Hepatic stellate cell (primary cell): ENCODE measurements at regions not wholly inside any gene's neighbourhood (a gene's known extent, or its start where the extent isn't known, plus 50 kb on each side); places are given as distances from the start of the nearest gene placed in this dataset.
A peak's percentile ranks its signal among the peaks of the same experiment; 100 is the strongest.
"Not testable (repeated sequence)": the region's sequence is repeated elsewhere in the genome, so short reads cannot be mapped to it uniquely, and the experiment has no call there.

ENCODE experiments used
- DNase-seq: peaks from one replicate; pipeline ENCODE4 v3.0.0; 2011; ENCODE audit warnings: low spot score

DNA sequence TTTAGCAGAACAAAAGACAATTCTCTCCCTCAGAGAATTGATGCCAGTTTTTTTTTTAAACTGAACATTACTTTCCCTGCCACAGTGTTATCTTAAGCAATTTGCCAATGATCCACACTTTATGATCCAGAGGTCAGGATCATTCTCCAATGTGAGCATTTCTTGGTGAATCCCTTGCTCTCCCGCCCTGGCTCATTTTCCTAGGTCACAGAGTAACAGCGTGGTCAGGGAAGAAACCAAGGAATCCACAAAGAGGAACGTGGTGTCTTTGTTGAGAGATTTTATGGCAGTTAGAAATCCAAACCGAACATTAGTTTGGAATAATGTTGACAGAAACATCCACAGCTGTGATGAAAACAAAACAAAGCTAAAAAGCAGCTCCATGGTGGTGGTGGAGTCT is 250.3 kb downstream of the TTC32 start:
- DNase-seq: no peak

DNA sequence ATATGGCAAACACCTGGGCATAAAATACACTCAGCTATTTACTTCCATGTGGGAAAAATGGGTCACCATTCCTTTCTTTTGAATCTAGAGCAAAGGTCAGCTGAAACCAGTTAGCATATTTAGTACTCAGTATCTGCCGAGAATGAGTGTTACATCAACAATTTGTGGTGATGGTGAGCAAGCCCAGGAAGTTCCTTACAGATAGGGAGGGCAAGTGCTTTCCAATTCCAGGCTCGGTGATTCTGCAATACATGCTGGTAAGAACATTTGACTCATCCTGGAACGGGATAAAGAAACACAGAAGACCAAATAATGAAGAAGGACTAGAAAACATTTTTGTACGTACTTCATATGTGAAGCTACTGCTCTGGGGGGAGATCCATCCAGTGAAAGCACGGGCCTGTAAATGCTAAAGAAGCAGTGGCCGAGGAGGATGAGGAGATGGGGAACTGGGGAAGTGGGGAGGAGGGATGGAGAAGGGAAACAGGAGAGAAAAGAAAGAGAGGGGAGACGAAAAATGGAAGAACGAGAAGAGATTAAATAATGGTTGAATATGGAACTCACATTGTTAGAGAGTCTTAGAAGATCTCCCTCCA is 251.9 kb downstream of the TTC32 start:
- DNase-seq: peak; percentile 78

DNA sequence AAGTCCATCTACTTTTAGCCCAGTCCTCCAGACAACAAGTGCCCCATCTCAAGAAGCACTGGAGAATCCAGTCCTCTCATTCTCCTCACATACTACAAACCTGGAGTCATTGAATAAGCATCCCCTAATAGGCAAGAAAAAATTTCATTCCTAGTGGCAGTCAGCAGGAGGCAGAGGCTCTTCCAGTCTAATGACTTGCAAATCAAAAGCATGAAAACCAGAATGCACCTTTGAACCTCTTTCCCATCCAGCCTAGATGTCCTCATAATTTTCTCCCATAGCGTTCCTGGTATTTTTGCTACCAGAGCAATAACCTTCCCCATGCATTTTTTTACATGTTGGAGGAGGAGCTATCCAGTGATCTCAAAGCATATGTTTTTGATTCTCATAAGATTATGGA is 252.6 kb downstream of the TTC32 start:
- no peak for DNase-seq

DNA sequence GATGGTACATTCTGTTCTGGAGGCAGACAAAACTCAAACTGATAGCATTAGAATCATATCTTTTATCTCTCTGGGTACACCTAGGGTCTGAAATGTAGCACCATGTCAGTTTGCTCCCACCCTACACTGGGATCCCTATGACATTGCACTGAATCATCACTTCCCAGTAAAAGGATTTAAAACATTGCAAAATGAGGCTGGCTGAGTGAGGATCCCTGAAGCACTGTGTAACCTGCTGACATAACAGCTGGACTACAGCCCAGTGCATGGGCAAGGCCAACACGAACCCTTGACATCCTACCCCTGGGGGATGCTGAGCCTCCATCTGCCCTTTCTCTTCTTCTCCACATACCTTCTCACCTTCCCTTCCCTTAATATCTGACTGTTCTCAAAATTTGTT is 253.2 kb downstream of the TTC32 start:
- peak; percentile 34 for DNase-seq

DNA sequence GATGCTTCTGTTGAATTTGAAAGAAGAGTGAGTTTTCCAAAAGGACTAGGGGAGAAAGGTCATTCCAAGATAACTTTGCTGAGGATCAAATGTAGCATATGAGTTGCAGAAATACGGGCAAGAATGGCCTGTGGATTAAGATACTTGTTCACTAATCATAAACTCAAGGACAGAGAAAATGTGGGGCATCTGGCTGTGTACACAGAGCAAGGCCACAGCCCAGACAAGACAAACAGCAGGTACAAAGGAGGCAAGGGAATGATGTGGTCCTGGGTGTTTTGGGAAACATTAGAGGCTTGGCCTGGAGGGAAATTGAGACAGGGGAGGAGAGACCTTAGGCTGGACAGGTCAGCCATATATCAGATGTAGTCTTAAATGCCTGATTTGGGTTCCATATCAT is 254.8 kb downstream of the TTC32 start:
- no peak for DNase-seq

DNA sequence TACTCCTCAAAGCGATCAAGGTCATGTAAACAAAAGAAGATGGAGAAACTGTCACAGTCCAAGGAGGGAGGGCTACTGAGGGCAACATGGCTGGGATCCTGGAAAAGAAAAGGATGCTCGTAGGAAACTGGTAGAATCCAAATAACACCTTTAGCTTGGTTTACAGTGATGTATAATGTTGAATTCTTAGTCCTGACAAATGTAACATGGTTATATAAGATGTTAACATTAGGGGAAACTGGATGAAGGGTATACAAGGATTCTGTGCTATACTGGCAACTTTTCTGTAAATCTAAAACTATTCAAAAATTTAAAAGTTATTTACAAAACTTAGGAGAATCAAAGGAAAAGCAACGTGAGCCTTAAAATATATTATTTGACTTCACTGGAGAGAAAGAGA is 257.0 kb downstream of the TTC32 start:
- DNase-seq: no peak

DNA sequence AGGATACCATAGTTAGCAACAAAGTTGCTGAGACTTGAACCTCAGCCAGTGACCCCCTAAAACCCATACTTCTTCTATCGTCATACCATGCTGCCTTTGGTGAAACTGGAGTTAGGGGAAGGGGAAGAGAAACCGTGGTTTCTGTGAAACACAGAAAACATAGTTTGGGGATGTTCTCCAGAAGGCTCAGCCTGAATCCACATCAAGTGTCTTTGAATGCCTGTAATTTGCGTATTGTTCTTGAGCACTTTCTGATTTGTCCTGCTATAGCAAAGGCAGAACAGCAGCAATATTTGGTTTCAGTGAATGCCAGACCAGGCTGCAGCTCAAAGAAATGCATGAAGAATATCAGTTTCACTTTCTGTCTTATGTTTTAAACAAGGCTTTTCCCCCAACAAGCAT is 258.7 kb downstream of the TTC32 start:
- DNase-seq: no peak

DNA sequence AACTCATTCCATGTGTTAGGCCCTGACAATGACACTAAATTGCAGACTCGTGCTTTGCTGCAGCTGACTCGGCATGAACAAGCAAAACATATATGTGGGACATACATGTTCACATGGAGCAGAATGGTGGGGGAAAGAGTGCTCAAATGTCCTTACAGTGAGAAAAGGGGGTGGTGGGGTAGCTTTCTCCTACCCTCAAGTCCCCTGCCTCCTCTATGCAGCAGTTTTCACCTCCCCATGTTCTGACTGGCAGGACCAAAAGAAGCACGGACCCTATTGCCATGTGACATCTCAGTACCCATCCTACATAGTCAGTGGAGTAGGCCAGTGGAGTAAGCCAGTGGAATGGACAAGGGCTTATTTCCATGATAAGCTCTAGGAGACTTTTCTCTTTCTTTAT is 259.3 kb downstream of the TTC32 start:
- DNase-seq: no peak

DNA sequence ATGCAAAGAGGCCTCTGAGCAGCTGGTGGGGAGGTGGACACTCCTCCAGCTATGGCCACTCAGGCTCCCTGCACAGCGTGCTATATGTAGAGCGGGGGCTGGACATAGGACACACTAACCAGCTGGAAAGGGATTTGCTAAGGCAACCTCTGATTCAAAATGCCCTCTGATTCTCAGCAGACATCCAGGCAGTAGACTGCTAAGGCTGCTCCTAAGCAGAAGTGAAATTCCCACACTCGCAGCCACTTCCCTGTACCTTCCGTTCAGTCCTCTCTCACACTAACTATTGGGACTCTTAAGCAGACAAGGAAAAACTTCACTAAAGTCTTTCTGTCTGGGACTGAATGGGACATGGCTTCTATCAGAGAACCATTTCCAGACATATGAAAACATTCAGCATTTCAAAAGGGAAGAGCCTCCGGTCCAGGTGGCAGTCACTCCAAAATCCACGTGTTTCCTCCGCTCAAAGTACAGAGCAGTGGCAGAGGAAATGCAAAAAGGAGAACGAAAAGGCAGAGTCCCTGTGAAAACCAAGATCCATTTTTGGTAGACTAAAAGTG is 265.8 kb downstream of the TTC32 start:
- no peak for DNase-seq

DNA sequence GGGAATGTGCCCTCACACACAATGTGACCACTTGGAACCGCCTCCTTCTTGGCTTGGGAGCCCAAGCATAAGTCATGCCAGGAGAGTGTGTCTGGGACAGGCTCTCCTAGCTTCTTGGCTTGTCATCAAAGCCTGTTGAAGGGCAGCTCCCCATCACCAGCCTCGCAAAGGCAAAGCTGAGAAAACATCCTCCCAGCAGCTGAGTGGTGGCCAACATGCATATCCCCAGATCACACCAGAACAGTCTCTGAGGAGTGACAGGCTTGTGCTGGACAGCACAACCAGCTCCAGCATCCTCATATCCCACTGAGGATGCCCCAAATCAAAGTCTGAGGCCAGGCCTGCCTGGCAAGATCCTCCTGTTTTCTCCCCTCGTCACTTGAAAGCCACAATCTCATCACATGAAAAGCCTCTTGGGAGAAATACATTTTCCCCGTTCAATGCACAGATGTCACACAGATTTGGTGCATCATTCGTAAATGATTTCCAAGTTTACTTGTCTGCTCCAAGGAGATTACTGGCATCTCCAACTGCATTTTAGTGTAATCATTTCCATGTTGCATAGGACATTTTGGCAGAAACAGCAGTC is 269.3 kb downstream of the TTC32 start:
- DNase-seq: no peak

DNA sequence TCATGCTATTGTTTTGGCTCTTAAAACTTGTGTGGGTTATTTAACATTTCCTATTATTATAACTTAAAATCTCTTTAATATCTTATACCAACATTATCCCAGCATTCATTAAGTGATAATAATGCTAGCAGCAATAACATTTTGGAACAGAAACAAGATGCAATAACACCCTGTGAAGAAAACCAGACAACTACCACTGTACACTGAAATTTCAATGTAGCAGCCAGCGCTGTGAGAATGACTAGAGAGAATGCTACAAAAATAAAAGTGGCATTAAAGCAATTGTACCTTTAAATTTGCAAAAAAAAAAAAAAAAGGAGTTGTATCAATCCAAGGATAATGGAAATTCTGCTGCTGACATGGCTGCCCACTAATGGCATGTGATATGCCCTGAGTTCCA is 269.9 kb downstream of the TTC32 start:
- DNase-seq: no peak

DNA sequence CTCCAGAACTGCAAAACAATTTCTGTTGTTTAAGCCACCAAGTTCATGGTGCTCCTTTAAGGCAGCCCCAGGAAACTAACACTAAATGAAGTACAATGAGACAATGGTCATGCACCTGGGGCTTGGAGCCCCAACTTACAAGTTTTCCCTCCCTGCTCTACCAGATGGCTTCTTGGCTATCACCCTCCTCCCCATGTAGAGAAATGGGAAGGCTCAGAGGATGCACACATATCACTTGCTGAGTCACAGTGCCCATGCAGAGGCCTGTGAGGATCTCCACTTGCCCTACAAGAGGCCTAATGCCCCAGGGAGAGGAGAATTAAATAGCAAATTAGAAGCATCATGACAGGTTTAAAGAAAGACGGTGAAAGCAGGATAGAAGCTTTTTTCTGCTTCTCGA is 270.9 kb downstream of the TTC32 start:
- no peak for DNase-seq

DNA sequence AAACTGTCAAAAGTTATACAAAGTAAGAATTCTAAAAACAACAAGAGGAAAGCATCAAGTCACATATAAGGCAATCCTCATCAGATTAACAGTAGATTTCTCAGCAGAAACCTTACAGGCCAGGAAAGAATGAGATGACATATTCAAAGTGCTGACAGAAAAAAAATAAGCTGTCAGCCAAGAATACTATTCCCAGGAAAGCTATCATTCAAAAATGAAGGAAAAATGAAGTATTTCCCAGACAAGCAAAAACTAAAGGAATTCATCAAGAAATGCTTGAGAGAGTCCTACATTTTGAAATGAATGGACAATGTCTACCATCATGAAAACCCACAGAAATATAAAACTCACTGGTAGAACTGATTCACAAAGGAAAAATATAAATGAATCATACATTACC is 268.9 kb upstream of the OSR1 start:
- DNase-seq: no peak

DNA sequence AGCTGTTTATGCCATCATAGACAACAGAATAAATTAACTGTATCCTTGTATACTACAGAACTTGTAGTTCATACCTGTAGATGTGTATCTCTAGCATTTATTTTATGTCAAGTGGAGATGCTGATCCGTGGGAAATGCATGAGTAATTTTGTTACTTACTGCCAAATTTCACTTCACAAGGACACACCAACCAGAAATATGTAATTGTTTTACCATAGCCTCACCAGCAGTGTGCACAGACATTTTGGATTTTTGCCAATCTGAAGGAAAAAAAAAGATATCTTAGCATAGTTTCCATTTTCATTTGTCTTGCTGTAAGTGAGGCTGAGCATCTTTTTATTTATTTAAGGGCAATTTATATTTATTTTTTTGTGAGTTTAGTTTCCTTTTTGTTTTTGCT is 265.1 kb upstream of the OSR1 start:
- no peak for DNase-seq

DNA sequence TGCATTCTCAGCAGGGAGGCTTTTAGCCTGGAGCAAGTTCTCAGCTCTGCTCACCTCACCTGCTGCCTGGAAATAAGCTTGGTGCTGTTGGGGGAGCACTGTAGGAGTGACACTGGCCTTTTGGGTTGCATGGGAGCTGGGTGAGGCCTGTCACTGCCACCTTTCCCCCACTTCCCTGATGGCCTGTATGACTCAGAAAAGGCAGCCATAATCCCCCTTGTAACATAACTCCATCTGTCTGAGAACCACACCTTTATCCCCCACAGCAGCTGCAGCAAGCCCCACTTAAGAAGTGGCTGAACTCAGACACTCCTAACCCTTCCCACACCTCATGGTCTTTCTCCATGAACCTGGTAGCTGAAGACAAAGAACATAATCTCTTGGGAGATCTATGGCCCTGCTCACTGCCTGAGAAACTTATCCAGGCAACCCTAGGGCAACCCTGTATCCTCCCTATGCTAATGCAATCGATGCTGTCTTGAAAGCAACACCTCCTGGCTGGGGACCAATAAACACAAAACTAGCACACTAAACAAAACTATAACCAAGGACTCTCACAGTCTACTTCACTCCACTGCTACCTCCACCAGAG is 258.9 kb upstream of the OSR1 start:
- no peak for DNase-seq

DNA sequence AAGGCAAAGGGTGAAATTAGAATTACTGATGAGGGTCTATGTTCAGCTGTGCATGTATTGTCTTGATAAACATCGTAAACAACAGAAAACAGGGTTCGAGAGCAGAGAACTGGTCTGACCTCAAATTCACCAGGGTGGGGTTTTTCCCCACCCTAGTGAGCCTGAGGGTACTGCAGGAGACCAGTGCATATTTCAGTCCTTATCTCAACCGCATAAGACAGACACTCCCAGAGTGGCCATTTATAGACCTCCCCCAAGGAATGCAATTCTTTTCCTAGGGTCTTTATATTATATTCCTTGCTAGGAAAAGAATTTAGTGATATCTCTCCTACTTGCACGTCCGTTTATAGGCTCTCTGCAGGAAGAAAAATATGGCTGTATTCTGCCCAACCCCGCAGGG is 257.0 kb upstream of the OSR1 start:
- DNase-seq: not testable (repeated sequence)

DNA sequence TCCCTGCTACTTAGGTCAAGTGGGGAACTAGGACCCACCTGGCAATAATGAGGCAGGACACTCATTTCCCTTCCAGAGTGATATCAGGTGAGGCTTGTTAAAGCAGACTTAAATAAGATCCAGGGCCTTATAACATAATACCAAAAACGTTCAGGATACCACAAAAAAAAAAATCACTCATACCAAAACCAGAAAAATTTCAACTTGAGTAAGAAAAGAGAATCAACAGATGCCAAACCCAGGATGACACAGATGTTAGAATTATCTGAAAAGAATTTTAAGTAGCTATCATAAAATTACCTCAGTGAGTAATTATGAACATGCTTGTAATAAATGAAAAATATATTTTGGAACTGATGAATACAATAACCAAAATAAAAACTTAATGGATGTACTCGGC is 255.6 kb upstream of the OSR1 start:
- DNase-seq: no peak

DNA sequence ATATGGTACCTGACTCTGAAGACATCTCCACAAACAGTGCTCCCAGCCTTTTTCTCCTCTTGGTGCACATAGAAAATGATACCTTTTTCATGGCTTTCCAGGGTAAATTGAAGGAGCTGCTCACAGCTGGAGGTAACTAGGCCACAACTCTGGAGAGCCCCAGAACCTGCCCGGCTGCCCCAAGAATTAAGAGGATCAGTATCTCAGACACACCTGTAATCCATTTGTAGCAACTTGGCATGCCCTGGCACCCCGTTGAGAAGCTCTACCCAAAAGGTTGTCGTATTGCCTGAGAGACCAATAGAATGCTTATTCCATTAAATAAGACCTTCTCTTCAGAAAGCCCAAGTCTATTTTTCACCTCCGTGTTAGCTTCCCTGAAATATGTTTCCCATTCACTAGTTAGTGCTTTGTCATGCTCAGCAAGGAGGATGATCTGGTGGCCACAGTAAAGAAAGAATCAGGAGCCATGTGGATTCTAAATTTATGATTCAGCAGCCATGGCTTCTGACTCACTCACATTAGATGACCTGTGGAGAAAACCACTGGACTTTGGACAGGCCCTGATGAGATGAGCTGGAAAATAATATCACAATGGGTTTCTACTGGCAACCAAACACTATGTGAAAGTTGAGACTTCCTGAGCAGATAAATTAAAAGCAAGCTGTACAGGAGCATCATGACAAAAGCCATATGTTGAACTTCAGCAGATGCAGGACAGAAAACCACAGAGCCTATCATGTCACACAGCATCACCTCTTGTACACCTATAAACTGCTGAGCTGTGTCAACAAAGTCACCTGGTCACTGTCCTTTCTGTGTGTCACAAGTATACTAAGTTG is 253.3 kb upstream of the OSR1 start:
- peak; percentile 80 for DNase-seq

DNA sequence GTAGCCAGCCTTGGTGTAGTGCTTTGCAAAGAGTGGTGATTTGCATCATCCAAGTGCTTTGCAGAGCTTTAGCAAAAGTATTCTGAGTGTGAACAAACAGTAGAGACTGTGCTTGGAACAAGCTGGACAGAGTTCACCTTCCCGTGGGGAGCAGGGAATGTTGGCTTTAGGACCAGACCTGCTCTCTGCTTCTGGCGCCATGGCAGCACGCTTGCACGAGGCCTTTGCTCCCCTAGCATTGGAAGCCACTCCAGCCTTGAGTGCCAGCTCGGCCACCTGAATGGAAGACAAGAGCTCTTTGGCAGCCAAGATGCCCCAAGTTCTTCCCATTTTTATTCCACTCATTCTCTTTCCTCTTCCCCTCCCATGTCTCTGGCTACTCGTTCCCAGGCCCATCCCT is 250.8 kb upstream of the OSR1 start:
- no peak for DNase-seq

DNA sequence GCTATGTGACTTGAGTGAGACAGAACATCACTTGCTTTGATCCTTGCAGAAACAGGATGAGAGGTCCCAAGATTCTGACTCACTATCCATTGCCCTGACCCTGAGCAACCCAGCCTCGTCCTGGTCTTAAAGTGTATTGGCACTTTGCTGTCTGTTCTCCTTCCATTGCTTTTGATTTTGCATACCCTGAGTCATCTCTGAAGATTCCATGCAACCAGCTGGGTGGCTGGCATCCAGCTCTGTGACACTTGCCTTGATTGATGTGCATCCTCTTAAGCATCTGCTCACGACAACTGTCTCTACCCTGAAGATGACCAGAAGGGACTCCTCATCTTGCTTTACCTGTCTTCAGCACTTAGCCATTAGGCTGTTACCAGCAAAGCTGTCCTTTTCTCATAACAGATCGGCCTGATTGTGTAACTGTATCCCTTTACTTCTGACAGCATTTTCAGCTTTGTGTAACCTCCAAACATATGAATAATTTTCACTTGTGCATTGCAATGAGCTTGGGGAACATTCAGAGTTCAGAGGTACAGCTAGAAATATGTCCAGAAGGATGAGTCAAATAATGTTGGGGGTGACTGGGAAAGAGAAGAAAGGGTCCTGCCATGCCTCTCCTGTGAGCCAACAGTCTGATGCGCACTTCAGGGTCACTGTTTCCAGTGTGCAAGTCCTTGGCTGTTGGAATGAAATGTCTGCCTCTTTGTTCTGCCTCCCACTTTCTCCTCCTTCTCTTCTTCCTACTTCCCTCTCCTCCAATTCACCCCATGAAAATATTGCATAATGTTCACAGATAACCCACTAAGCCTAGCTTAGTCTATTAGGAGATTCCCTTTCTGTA is 249.7 kb upstream of the OSR1 start:
- peak; percentile 39 for DNase-seq

DNA sequence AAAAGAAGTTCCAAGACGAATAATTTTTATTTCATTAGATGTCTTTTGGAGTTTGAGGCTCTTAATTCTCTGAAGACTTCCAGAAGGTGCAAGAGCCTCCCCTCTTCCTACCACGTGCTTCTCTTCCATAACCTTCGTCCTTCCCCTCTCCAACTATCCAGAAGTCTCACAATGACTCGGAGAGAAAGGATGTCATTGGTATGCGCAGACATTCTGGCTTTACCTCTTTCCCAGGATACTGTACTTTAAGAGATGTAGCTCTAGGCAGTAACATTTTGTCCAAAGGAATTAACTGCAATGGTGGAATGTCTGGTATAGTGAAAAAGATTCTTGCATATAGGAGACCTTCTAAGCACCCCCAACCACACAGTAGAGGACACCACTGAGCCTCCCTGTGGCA is 249.0 kb upstream of the OSR1 start:
- no peak for DNase-seq

DNA sequence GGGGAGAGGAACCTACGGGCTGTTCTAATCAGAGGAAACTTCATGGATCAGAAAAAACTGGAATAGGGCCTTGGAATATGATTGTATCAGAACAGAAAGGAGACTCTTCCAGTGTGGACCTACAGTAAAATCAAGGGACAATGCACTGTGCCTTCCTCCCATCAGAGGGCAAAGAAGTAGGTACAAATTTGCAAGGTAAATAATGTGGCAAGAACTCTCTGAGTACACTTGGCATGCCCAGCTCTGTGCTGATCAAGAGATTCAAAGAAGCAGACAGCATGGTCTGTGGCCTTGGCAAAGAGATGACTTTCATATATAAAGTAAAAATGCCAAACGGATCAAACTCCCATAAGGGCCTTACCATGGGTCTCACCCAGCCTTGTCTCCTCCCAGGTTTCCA is 242.6 kb upstream of the OSR1 start:
- DNase-seq: no peak
